Rectal smooth muscle tissue (tissue), 1 donor: ENCODE measurements at regions not wholly inside any gene's neighbourhood (a gene's known extent, or its start where the extent isn't known, plus 50 kb on each side); places are given as distances from the start of the nearest gene placed in this dataset.
"Not testable (repeated sequence)": the region's sequence is repeated elsewhere in the genome, so short reads cannot be mapped to it uniquely, and the experiment has no call there.

Experiments used
- H3K27ac ChIP-seq: one replicate; pipeline ENCODE4 v1.7.0; 2013; ENCODE audit warnings: low read depth, low read length, inconsistent platforms
- H3K27me3 ChIP-seq: one replicate; pipeline ENCODE4 v1.7.0; 2013; ENCODE audit warnings: low read length; ENCODE audit not compliant: control insufficient read depth, insufficient read depth
- H3K36me3 ChIP-seq: one replicate; pipeline ENCODE4 v1.7.0; 2013; ENCODE audit warnings: low read length; ENCODE audit not compliant: control insufficient read depth, insufficient read depth
- H3K4me1 ChIP-seq: one replicate; pipeline ENCODE4 v1.7.0; 2013; ENCODE audit warnings: low read length; ENCODE audit not compliant: control insufficient read depth, insufficient read depth
- H3K4me3 ChIP-seq: one replicate; pipeline ENCODE4 v1.7.0; 2013; ENCODE audit warnings: low read length
- H3K9ac ChIP-seq: one replicate; pipeline ENCODE4 v1.7.0; 2013; ENCODE audit warnings: low read length

GRCh38 chr3:56966104-56966503, 94.4 kb upstream of the SPATA12 start:
- H3K4me3 ChIP-seq = no peak overlapping the region

GRCh38 chr3:56962922-56963321, 97.5 kb upstream of the SPATA12 start:
- Histone ChIP-seq H3K27ac (no peak overlapping the region), H3K4me3 (no peak overlapping the region), H3K9ac (no peak overlapping the region), H3K27me3 (no peaks in the 10 kb centered on the region), H3K36me3 (no peaks in the 10 kb centered on the region), H3K4me1 (no peaks in the 10 kb centered on the region)

More at GRCh38 chr3:56966104-56966503, 94.4 kb upstream of the SPATA12 start:
- Histone ChIP-seq H3K4me1 (no peaks in the 10 kb centered on the region), H3K9ac (no peak overlapping the region), H3K27ac (no peak overlapping the region), H3K36me3 (no peaks in the 10 kb centered on the region), H3K27me3 (no peaks in the 10 kb centered on the region)

GRCh38 chr3:56962206-56962605, 98.3 kb upstream of the SPATA12 start:
- no peak overlapping the region for H3K4me3 ChIP-seq
- no peak overlapping the region for H3K27ac ChIP-seq
- H3K36me3 ChIP-seq = no peaks in the 10 kb centered on the region
- H3K27me3 ChIP-seq = no peaks in the 10 kb centered on the region
- no peaks in the 10 kb centered on the region for H3K4me1 ChIP-seq
- H3K9ac ChIP-seq = no peak overlapping the region

GRCh38 chr3:56960234-56960917, 100.1 kb upstream of the SPATA12 start:
- Histone ChIP-seq H3K27ac (no peak overlapping the region), H3K36me3 (no peaks in the 10 kb centered on the region)

GRCh38 chr3:56958879-56959278, 101.6 kb upstream of the SPATA12 start:
- Histone ChIP-seq H3K4me3 (no peak overlapping the region), H3K27ac (no peak overlapping the region), H3K4me1 (no peaks in the 10 kb centered on the region), H3K27me3 (no peaks in the 10 kb centered on the region), H3K36me3 (no peaks in the 10 kb centered on the region), H3K9ac (no peak overlapping the region)

More at GRCh38 chr3:56960234-56960917, 100.1 kb upstream of the SPATA12 start:
- Histone ChIP-seq H3K4me3 (no peak overlapping the region), H3K9ac (no peak overlapping the region), H3K27me3 (no peaks in the 10 kb centered on the region), H3K4me1 (no peaks in the 10 kb centered on the region)

- Histone ChIP-seq H3K27me3 (no peaks in the 10 kb centered on the region), H3K36me3 (no peaks in the 10 kb centered on the region), H3K9ac (no peak overlapping the region), H3K4me3 (no peak overlapping the region), H3K4me1 (no peaks in the 10 kb centered on the region), H3K27ac (no peak overlapping the region)
These were observed 102.9 kb upstream of the SPATA12 start for GRCh38 chr3:56957522-56957921.

- H3K27ac ChIP-seq = no peak overlapping the region
- H3K27me3 ChIP-seq = no peaks in the 10 kb centered on the region
- H3K4me1 ChIP-seq = no peaks in the 10 kb centered on the region
- H3K36me3 ChIP-seq = no peaks in the 10 kb centered on the region
- no peak overlapping the region for H3K4me3 ChIP-seq
- H3K9ac ChIP-seq = no peak overlapping the region
These were observed 103.6 kb upstream of the SPATA12 start for GRCh38 chr3:56956906-56957305.

GRCh38 chr3:56955492-56956111, 104.9 kb upstream of the SPATA12 start:
- H3K27me3 ChIP-seq = no peaks in the 10 kb centered on the region
- H3K4me3 ChIP-seq = no peak overlapping the region
- H3K36me3 ChIP-seq = no peaks in the 10 kb centered on the region
- H3K27ac ChIP-seq = no peak overlapping the region
- no peak overlapping the region for H3K9ac ChIP-seq
- H3K4me1 ChIP-seq = no peaks in the 10 kb centered on the region

GRCh38 chr3:56954125-56954524, 106.3 kb upstream of the SPATA12 start:
- no peak overlapping the region for H3K27ac ChIP-seq

GRCh38 chr3:56952846-56953245, 107.6 kb upstream of the SPATA12 start:
- no peaks in the 10 kb centered on the region for H3K27me3 ChIP-seq
- H3K36me3 ChIP-seq = no peaks in the 10 kb centered on the region
- no peak overlapping the region for H3K9ac ChIP-seq
- no peak overlapping the region for H3K4me3 ChIP-seq
- H3K4me1 ChIP-seq = no peaks in the 10 kb centered on the region
- H3K27ac ChIP-seq = no peak overlapping the region

More at GRCh38 chr3:56954125-56954524, 106.3 kb upstream of the SPATA12 start:
- no peaks in the 10 kb centered on the region for H3K4me1 ChIP-seq
- no peak overlapping the region for H3K4me3 ChIP-seq
- no peaks in the 10 kb centered on the region for H3K27me3 ChIP-seq
- H3K36me3 ChIP-seq = no peaks in the 10 kb centered on the region
- no peak overlapping the region for H3K9ac ChIP-seq

- H3K4me1 ChIP-seq = no peaks in the 10 kb centered on the region
- H3K9ac ChIP-seq = no peak overlapping the region
- no peaks in the 10 kb centered on the region for H3K36me3 ChIP-seq
- no peaks in the 10 kb centered on the region for H3K27me3 ChIP-seq
- H3K27ac ChIP-seq = no peak overlapping the region
- no peak overlapping the region for H3K4me3 ChIP-seq
These were observed 108.4 kb upstream of the SPATA12 start for GRCh38 chr3:56952061-56952460.

- Histone ChIP-seq H3K27me3 (no peaks in the 10 kb centered on the region), H3K27ac (no peak overlapping the region), H3K9ac (no peak overlapping the region), H3K4me3 (no peak overlapping the region), H3K4me1 (no peaks in the 10 kb centered on the region), H3K36me3 (no peaks in the 10 kb centered on the region)
These were observed 109.1 kb upstream of the SPATA12 start for GRCh38 chr3:56951366-56951765.

- H3K27me3 ChIP-seq, H3K27ac ChIP-seq, H3K4me1 ChIP-seq, H3K4me3 ChIP-seq, H3K36me3 ChIP-seq, H3K9ac ChIP-seq: not testable (repeated sequence)
These were observed 115.1 kb upstream of the SPATA12 start for GRCh38 chr3:56945378-56945777.
